ENCODE measurements at regions not wholly inside any gene's neighbourhood (a gene's known extent, or its start where the extent isn't known, plus 50 kb on each side); places are given as distances from the start of the nearest gene placed in this dataset.
A peak's percentile ranks its signal among the peaks of the same experiment; 100 is the strongest.
"Not testable (repeated sequence)": the region's sequence is repeated elsewhere in the genome, so short reads cannot be mapped to it uniquely, and the experiment has no call there.

GRCh38 chr4:26241179-26241578 is 79.6 kb upstream of the RBPJ start:
- no peak for DNase-seq (ENCODE audit: low spot score)

- DNase-seq (ENCODE audit: low spot score): no peak
Measured at GRCh38 chr4:26242451-26242850, 78.4 kb upstream of the RBPJ start.

- DNase-seq (ENCODE audit: low spot score): not testable (repeated sequence)
Measured at GRCh38 chr4:26244138-26244537, 76.7 kb upstream of the RBPJ start.

- DNase-seq (ENCODE audit: low spot score): no peak
Measured at GRCh38 chr4:26248647-26249046, 72.2 kb upstream of the RBPJ start.

DNA sequence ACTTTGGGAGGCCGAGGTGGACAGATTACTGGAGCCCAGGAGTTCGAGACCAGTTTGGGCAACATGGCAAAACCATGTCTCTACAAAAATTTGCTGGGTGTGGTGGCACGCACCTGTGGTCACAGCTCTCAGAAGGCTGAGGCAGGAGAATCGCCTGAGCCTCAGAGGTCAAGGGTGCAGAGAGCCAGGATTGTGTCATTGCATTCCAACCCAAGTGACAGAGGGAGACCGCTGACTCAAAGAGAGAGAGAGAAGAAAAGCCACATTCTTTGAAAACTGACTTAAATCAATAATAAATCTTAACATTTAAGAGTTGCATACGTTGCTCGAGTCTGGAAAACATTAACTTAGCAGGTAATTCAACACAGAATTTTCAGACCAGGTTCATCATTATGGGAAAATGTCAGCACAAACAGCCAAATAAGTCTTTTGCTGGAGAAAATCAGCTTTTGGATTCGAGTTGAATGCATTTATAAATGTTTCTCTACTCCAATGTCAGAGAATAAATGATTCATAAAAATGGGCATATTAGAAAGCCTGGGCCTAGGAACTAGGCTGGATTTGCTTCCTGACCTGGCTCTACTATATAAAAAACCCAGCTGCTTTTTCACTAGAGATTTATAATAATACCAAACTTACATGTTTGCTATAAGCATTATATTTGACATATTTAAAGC is 68.3 kb upstream of the RBPJ start:
- DNase-seq (ENCODE audit: low spot score): peak; percentile 54

GRCh38 chr4:26253968-26254367 is 66.8 kb upstream of the RBPJ start:
- DNase-seq (ENCODE audit: low spot score): no peak

- no peak for DNase-seq (ENCODE audit: low spot score)
Measured at GRCh38 chr4:26255989-26256388, 64.8 kb upstream of the RBPJ start.

DNA sequence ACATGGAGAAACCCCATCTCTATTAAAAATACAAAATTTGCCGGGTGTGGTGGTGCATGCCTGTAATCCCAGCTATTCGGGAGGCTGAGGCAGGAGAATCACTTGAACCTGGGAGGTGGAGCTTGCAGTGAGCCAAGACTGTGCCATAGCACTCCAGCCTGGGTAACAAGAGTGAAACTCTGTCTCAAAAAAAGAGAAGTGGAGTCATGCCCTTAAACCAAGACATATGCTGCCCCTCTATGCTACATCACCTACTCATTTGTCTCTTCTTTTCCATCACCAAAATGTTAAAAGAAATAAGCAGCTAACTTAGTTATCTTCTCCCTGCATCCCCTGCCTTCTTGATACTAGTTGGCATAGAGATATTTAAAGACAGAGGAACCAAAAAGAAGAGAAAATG is 63.4 kb upstream of the RBPJ start:
- not testable (repeated sequence) for DNase-seq (ENCODE audit: low spot score)

DNA sequence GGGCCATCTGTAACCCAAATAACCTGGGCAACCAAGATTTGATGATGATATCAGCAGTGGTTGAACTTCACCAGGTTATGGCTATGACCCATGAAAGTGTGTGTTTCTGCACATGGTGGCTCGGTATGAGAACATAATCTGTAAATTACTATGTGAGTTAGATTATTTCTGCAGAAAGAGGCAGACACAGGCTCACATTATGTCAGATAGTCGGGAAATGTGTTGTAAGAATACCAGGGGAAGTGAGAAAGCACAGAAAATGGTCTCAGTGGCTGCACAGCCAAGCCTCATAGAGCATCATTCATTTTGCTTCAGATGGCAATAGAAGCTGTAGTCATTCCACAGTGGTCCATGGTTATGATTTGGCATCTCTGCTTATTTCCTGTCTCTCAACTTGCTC is 63.0 kb upstream of the RBPJ start:
- DNase-seq (ENCODE audit: low spot score): no peak

DNA sequence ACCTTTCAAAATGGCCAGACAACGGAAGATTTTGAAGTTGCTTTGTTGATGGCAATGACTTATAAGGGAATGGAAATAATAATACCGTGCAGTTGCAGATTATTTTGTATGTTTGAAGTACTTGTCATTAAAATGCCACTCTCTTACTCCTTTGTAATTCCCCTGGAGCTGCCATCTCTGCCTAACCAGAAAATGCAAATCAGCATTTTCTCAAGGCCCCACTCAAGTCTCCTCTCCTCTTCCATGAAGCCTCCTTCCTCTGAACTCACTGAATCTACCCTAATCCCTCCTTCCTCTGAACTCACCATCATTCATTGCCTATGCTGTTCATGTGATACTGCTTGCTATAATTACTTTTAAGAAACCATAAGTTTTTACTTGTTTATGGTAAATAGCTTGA is 60.2 kb upstream of the RBPJ start:
- DNase-seq (ENCODE audit: low spot score): no peak

GRCh38 chr4:26261405-26261804 is 59.4 kb upstream of the RBPJ start:
- DNase-seq (ENCODE audit: low spot score): no peak

- DNase-seq (ENCODE audit: low spot score): no peak
Measured at GRCh38 chr4:26263165-26263564, 57.6 kb upstream of the RBPJ start.

GRCh38 chr4:26264109-26264508 is 56.7 kb upstream of the RBPJ start:
- DNase-seq (ENCODE audit: low spot score): no peak

DNA sequence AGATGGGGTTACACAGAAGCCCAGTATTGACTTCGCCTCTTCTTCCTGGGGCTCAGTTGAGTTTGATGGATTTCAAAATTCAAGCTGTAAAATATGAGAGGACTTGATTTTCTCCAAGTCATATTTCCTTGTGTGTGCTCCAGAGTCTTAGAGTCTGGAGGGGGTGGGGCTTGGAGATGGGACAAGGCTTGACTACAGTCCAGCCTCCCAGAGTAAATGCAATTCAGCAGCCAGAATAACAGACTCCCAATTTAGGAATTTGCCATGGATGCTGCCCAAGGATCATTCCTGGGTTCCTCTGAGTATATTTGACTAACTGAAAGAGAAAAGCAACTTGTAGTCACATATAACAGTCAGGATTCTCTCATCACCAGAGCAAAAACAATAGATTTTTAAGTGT is 53.7 kb upstream of the RBPJ start:
- no peak for DNase-seq (ENCODE audit: low spot score)

- DNase-seq (ENCODE audit: low spot score): no peak
Measured at GRCh38 chr4:26268246-26268645, 52.6 kb upstream of the RBPJ start.

GRCh38 chr4:26269038-26269437 is 51.8 kb upstream of the RBPJ start:
- no peak for DNase-seq (ENCODE audit: low spot score)
